Renal pelvis (tissue), 1 donor: ENCODE measurements at regions not wholly inside any gene's neighbourhood (a gene's known extent, or its start where the extent isn't known, plus 50 kb on each side); places are given as distances from the start of the nearest gene placed in this dataset.

ENCODE experiments used
- DNase-seq: peaks from one replicate; pipeline ENCODE4 v3.0.0-alpha.2; 2013

- no peak for DNase-seq
These were observed 402.0 kb upstream of the TBL1XR1 start for GRCh38 chr3:177599326-177599725.

GRCh38 chr3:177599837-177600236 is 402.6 kb upstream of the TBL1XR1 start:
- DNase-seq = no peak

GRCh38 chr3:177600411-177600810 is 403.1 kb upstream of the TBL1XR1 start:
- no peak for DNase-seq

DNA sequence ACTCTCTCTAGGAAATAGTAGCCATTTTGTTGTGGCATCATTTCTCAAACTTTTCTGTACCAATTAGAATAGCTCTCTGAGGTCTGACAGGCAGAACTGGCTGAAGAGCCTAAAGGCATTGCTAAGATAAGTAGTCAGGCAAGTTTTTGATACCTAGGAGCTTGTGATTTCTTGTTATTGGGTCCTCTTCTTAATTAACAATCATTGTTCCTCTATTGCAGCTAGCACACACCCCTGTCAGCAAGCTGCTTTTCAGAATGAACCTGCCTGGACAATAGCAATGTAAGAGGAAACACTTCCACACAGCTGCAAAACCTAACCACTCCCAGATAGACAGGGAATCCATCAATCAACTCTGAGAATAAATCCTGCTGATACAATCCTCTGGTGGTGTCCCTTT is 403.9 kb upstream of the TBL1XR1 start:
- DNase-seq = no peak

GRCh38 chr3:177602601-177603147 is 405.4 kb upstream of the TBL1XR1 start:
- DNase-seq = no peak

DNA sequence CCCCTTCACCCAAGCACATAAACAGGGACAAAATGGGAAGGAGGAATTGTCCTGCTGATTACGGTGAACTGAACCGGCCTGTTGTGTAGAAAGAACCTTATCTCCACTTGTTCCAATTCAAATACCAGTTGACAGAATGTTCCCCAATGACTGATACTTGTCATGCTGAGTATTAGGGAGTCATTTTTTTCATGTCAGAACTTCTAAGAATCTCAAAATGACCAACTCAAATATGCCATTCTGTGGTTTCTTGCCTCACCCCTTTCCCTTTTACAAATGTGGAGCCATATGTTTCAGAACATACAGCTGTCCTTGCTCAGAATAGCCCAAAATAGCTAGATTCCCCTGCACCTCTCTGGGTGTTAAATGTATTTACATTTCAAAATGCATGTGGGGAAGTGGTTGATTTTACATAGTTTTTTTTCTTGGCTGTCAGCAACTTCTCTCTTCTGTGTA is 405.9 kb upstream of the TBL1XR1 start:
- DNase-seq = no peak

- DNase-seq = no peak
These were observed 406.9 kb upstream of the TBL1XR1 start for GRCh38 chr3:177604181-177604580.

- no peak for DNase-seq
These were observed 409.6 kb upstream of the TBL1XR1 start for GRCh38 chr3:177606891-177607290.

- no peak for DNase-seq
These were observed 410.3 kb upstream of the TBL1XR1 start for GRCh38 chr3:177607589-177607988.

DNA sequence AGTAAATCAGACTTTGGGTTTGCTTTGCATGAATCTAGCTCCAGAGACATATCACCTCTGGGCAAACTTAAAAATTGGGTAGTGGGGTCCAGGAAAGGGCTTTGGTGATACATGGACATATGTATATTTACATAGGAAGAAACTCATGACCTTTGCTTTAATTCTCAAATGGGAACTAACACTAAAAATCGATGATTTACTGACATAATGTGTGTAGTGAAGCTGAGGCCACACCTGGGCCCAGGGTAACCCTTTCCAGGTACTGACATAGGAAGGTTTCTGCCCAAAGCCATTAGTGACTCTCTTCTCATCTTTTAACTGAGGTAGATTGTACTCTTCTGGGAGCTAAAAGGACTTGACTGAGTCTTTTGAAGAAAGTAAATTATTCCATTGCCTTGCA is 411.2 kb upstream of the TBL1XR1 start:
- DNase-seq = no peak

GRCh38 chr3:177609613-177610012 is 412.3 kb upstream of the TBL1XR1 start:
- DNase-seq = no peak

GRCh38 chr3:177610262-177610661 is 413.0 kb upstream of the TBL1XR1 start:
- no peak for DNase-seq

- peak; percentile 68 for DNase-seq
These were observed 413.7 kb upstream of the TBL1XR1 start for GRCh38 chr3:177610686-177611633.

GRCh38 chr3:177611752-177612334 is 414.6 kb upstream of the TBL1XR1 start:
- DNase-seq = no peak

GRCh38 chr3:177613901-177614300 is 416.6 kb upstream of the TBL1XR1 start:
- no peak for DNase-seq

DNA sequence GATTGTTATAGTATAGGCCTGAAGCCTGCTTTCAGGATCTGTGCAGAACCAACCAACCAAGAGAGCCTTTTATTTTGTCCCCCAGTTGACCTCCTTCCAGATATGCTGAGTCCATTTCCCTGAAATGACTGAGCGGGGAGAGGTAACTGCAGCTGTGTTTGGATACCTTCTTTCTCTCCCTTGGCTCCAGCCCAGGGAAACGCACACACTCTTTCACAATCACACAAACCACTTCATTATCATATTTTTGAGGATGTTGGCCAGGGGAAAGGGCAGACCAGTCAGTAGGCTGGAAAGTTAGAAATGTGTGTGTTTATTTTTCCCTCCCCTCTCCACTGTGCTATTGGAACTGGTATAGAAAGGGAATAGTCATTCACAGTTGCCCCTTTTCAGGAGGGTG is 417.7 kb upstream of the TBL1XR1 start:
- no peak for DNase-seq

DNA sequence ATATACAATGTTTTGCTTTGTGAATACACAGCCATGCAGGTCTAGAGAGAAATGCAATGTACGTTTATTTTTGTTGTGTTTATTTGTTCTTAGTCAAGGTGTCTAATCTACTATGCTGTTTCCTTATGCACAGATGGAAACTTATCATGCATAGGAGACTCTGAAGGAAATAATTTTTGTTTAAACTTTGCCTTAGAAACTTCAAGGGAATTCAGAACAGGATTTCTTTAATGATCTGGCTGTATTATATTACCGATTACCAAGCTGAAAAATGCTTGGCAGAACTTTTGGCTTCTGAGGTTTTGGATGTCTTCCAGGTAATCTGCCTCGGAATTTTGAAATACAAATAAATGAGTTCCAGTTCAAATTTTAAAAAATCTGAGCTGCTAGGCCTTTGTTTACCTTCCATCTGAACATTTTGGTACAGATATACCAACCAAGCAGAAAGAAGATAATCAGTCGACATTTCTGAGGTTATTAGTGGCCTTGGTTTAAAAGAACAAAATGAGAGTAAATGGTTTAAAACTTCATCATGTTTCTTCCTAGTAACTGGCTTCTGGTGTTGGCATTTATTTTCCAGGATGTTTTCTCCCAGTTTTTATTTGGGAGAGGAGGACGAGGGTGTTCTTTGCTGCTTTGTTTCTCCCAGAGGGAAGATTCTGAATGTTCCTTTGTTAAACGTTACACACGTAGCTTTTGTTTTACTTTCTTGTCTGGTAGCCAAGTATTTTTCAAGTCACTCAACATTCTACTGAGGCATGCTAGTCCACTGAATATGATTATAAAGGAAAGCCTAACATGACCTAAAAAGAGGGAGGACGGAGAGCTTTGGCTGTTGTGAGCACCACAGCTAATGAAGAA is 421.8 kb upstream of the TBL1XR1 start:
- no peak for DNase-seq

DNA sequence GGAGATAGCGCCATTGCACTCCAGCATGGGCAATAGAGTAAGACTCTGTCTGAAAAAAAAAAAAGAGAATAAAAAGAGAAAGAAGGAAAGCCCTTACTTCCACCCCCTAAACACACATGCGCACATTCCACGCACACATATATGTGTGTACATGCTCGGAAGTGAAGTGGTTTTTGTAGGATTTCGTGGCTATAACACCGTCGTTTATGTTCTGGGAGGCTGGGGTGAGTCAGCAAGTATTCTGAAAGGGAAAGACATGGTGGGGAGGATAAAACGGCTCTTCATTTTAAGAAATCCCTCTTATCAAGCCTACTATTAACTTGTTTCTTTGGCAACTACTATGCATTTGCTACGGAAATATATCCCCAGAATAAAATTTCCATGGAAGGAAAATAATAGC is 422.8 kb upstream of the TBL1XR1 start:
- DNase-seq = no peak

DNA sequence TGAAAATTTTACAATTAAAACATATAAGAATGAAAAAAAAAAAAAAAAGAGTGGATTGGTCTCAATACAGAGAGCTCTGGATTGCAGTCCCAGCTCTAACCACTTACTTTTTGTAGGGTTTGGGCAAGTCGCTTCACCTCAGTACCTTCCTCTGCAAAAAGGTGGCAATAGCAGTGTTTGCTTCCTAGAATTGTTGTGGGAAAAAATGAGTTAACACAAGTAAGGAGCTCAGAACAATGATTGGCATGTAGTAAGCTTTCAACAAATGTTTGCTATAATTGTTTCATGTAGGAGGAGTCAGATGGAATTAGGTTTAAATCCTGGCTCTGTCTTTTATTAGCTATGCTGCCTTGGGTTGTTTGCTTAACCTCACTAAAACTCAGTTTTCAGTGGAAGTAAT is 425.2 kb upstream of the TBL1XR1 start:
- DNase-seq = no peak

GRCh38 chr3:177622982-177623617 is 425.8 kb upstream of the TBL1XR1 start:
- DNase-seq = no peak
